C4-2B (cell line): ENCODE measurements at regions not wholly inside any gene's neighbourhood (a gene's known extent, or its start where the extent isn't known, plus 50 kb on each side); places are given as distances from the start of the nearest gene placed in this dataset.

Source experiments
- CTCF ChIP-seq: fragments of 450-650 bp; conservative IDR thresholded peaks from 2 replicates; pipeline ENCODE4 v1.5.1; 2017; ENCODE audit warnings: mild to moderate bottlenecking
- ZFX ChIP-seq: fragments of 450-650 bp; IDR thresholded peaks from 2 replicates; pipeline ENCODE4 v1.6.1; 2017

GRCh38 chr11:91805293-91805692 is 419.3 kb upstream of the FAT3 start:
- TF ChIP-seq CTCF (no peak), ZFX (no peak)
